OCI-LY1 (cell line): ENCODE measurements at regions not wholly inside any gene's neighbourhood (a gene's known extent, or its start where the extent isn't known, plus 50 kb on each side); places are given as distances from the start of the nearest gene placed in this dataset.
"Not testable (repeated sequence)": the region's sequence is repeated elsewhere in the genome, so short reads cannot be mapped to it uniquely, and the experiment has no call there.

Experiments
- H2AFZ ChIP-seq: fragments of 200-600 bp; sonication (generic), shearing (Covaris generic); 2 replicates; pipeline ENCODE4 v1.6.0; 2014; ENCODE audit warnings: antibody characterized with exemption, mild to moderate bottlenecking, low read length
- H3F3A ChIP-seq: fragments of 200-600 bp; sonication (generic), shearing (Covaris generic); 2 replicates; pipeline ENCODE4 v1.6.0; 2014; ENCODE audit warnings: mild to moderate bottlenecking, antibody characterized with exemption, low read length, moderate library complexity; ENCODE audit not compliant: insufficient read depth
- H3K27ac ChIP-seq: fragments of 200-600 bp; sonication (generic); 2 replicates; pipeline ENCODE4 v1.5.1; 2014; ENCODE audit warnings: low read length, mixed run types, mild to moderate bottlenecking, low read depth; ENCODE audit not compliant: poor library complexity, severe bottlenecking
- H3K27me3 ChIP-seq: fragments of 200-600 bp; sonication (generic); 2 replicates; pipeline ENCODE4 v1.6.0; 2014; ENCODE audit warnings: antibody characterized with exemption, mild to moderate bottlenecking, low read length, moderate library complexity; ENCODE audit not compliant: insufficient read depth
- H3K36me3 ChIP-seq: fragments of 200-600 bp; sonication (generic); 2 replicates; pipeline ENCODE4 v1.6.1; 2014; ENCODE audit warnings: mild to moderate bottlenecking, antibody characterized with exemption, low read length, moderate library complexity, mixed read lengths; ENCODE audit not compliant: insufficient read depth
- H3K4me1 ChIP-seq: fragments of 200-600 bp; sonication (generic); 2 replicates; pipeline ENCODE4 v1.5.1; 2014; ENCODE audit warnings: mild to moderate bottlenecking, low read length, moderate library complexity; ENCODE audit not compliant: insufficient read depth, severe bottlenecking
- H3K4me2 ChIP-seq: fragments of 200-600 bp; sonication (generic), shearing (Covaris generic); 2 replicates; pipeline ENCODE4 v1.6.1; 2014; ENCODE audit warnings: low read length
- H3K4me3 ChIP-seq: fragments of 200-600 bp; sonication (generic); 2 replicates; pipeline ENCODE4 v1.5.1; 2014; ENCODE audit warnings: low read length, low read depth, mild to moderate bottlenecking, mixed read lengths; ENCODE audit not compliant: poor library complexity, severe bottlenecking
- H3K79me2 ChIP-seq: fragments of 200-600 bp; shearing (Covaris generic); 2 replicates; pipeline ENCODE4 v1.6.1; 2016; ENCODE audit warnings: mixed run types, low read length, mixed read lengths; ENCODE audit not compliant: insufficient read depth
- H3K9ac ChIP-seq: fragments of 200-600 bp; sonication (generic), shearing (Covaris generic); 2 replicates; pipeline ENCODE4 v1.6.1; 2014; ENCODE audit warnings: mild to moderate bottlenecking, low read length, mixed read lengths
- H3K9me2 ChIP-seq: fragments of 200-600 bp; sonication (generic), shearing (Covaris generic); 2 replicates; pipeline ENCODE4 v1.6.1; 2014; ENCODE audit warnings: low read depth, mild to moderate bottlenecking, low read length, mixed read lengths
- H3K9me3 ChIP-seq: fragments of 200-600 bp; shearing (Covaris generic); 2 replicates; pipeline ENCODE4 v1.6.1; 2014; ENCODE audit warnings: low read length, mixed read lengths
- H4K20me1 ChIP-seq: fragments of 200-600 bp; sonication (generic), shearing (Covaris generic); 2 replicates; pipeline ENCODE4 v1.6.0; 2016; ENCODE audit warnings: mild to moderate bottlenecking, low read length; ENCODE audit not compliant: insufficient read depth
- EZH2 ChIP-seq: fragments of 200-600 bp; sonication (generic), shearing (Covaris generic); IDR thresholded peaks from 2 replicates; pipeline ENCODE4 v1.8.0; 2017; ENCODE audit warnings: borderline replicate concordance, mixed run types, mild to moderate bottlenecking, antibody characterized with exemption, low read length, moderate library complexity, mixed read lengths
- TF ChIP-seq, protein P1 (sequence below): fragments of 200-600 bp; sonication (generic), shearing (Covaris generic); IDR thresholded peaks from 2 replicates; pipeline ENCODE4 v1.5.1; 2017; ENCODE audit warnings: mild to moderate bottlenecking, antibody characterized with exemption, low read length, moderate library complexity, mixed read lengths

DNA sequence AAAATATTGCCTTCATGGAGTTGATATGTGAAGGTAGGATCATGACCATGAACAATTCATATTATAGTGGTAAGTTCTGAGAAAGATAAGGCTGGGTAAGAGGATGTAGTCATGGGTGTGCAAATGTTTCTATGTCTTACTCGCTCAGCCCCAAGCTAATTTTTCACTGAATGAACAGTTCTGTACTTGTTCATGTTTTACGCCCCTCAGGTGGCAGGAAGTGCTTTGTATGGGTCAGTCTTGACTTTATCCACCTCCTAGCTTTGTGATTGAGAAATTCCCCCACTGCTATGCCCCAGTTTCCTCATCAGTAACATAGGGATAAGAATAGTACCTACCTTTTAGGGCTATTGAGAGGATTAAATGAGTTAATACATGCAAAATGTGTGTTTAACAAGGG lies 148.2 kb upstream of the KCNG1 start:
- H3K79me2 ChIP-seq: no peaks in the 10 kb centered on the region
- H3K4me2 ChIP-seq: no peak overlapping the region
- no peak overlapping the region for H3K27ac ChIP-seq
- no peak overlapping the region for H3K4me3 ChIP-seq
- no peak overlapping the region for H3K9ac ChIP-seq
- no peaks in the 10 kb centered on the region for H3K9me2 ChIP-seq
- TF ChIP-seq, protein P1, sequence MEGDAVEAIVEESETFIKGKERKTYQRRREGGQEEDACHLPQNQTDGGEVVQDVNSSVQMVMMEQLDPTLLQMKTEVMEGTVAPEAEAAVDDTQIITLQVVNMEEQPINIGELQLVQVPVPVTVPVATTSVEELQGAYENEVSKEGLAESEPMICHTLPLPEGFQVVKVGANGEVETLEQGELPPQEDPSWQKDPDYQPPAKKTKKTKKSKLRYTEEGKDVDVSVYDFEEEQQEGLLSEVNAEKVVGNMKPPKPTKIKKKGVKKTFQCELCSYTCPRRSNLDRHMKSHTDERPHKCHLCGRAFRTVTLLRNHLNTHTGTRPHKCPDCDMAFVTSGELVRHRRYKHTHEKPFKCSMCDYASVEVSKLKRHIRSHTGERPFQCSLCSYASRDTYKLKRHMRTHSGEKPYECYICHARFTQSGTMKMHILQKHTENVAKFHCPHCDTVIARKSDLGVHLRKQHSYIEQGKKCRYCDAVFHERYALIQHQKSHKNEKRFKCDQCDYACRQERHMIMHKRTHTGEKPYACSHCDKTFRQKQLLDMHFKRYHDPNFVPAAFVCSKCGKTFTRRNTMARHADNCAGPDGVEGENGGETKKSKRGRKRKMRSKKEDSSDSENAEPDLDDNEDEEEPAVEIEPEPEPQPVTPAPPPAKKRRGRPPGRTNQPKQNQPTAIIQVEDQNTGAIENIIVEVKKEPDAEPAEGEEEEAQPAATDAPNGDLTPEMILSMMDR: no peak
- no peaks in the 10 kb centered on the region for H3K9me3 ChIP-seq
- H3K36me3 ChIP-seq: no peaks in the 10 kb centered on the region
- no peak overlapping the region for H2AFZ ChIP-seq
- H4K20me1 ChIP-seq: no peaks in the 10 kb centered on the region
- H3K4me1 ChIP-seq: no peaks in the 10 kb centered on the region
- H3F3A ChIP-seq: no peaks in the 10 kb centered on the region
- H3K27me3 ChIP-seq: no peaks in the 10 kb centered on the region

DNA sequence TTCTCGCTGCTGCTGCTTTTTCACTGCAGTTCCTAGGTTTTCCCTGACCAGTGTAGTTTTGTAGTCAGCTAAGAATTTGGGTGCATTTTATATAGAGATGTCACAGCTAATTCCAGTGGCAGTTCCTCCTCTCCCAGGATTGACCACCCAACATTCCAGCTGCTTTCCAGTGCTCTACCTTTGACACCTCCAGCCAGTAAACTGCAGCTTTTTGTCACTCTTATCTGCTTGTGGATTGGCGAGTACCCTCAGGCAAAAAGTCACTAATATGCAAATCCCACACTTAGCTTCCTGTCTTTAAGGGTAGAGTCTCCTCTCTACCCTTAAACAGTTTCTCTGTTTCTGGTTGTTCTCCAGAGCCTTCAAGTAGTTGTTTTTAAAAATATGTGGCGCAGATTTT lies 146.9 kb upstream of the KCNG1 start:
- no peak for TF ChIP-seq EZH2
- TF ChIP-seq, protein P1: no peak
- Histone ChIP-seq H3K4me2 (no peak overlapping the region), H3F3A (no peaks in the 10 kb centered on the region), H3K9me2 (no peaks in the 10 kb centered on the region), H4K20me1 (no peaks in the 10 kb centered on the region), H3K79me2 (no peaks in the 10 kb centered on the region), H3K27ac (no peak overlapping the region), H3K36me3 (no peaks in the 10 kb centered on the region), H3K9ac (no peak overlapping the region), H3K9me3 (no peaks in the 10 kb centered on the region), H2AFZ (no peak overlapping the region), H3K4me1 (no peaks in the 10 kb centered on the region), H3K27me3 (no peaks in the 10 kb centered on the region), H3K4me3 (no peak overlapping the region)

DNA sequence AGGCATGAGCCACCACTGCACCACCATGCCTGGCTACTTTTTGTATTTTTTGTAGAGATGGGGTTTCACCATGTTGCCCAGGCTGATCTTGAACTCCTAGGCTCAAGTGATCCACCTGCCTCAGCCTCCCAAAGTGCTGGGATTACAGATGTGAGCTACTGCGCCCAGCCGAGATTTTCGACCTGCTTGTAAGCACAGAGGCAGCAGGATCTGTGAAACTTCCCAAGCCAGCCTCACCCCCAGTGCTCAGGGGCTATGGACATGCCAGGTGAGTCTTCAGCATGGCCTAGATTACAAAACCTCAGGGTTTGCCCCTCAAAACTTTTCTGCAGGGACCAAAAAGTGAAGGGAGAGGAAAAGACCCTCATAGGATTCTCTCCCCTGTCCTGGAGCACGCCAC lies 145.0 kb upstream of the KCNG1 start:
- not testable (repeated sequence) for H3K9me3 ChIP-seq, H3K79me2 ChIP-seq, H3K27ac ChIP-seq, H3K9ac ChIP-seq, H2AFZ ChIP-seq, H3K4me2 ChIP-seq, H3K36me3 ChIP-seq, H3K4me3 ChIP-seq, H3K4me1 ChIP-seq, H3K9me2 ChIP-seq, H4K20me1 ChIP-seq, H3K27me3 ChIP-seq, H3F3A ChIP-seq

GRCh38 chr20:51166489-51166888 lies 143.6 kb upstream of the KCNG1 start:
- Histone ChIP-seq H3K9me2 (no peaks in the 10 kb centered on the region), H3K4me1 (no peaks in the 10 kb centered on the region), H3K79me2 (no peaks in the 10 kb centered on the region), H3K9ac (no peak overlapping the region), H3K27ac (no peak overlapping the region), H3K4me3 (no peak overlapping the region), H3K4me2 (no peak overlapping the region), H2AFZ (no peak overlapping the region), H3K27me3 (no peaks in the 10 kb centered on the region), H3F3A (no peaks in the 10 kb centered on the region), H4K20me1 (no peaks in the 10 kb centered on the region), H3K9me3 (no peaks in the 10 kb centered on the region), H3K36me3 (no peaks in the 10 kb centered on the region)
- TF ChIP-seq, protein P1: no peak
